ENCODE measurements at regions not wholly inside any gene's neighbourhood (a gene's known extent, or its start where the extent isn't known, plus 50 kb on each side); places are given as distances from the start of the nearest gene placed in this dataset.

GRCh38 chr12:77314378-77315052 is 249.1 kb upstream of the E2F7 start:
- no peaks in the 10 kb centered on the region for H3K9me3 ChIP-seq (ENCODE audit: control insufficient read depth, insufficient read depth, low read length)
- TF ChIP-seq BHLHE40 (IDR thresholded peaks at IDR 0.05; ENCODE audit: low read depth, low read length) = no peak
- no peak for TF ChIP-seq MAZ (IDR thresholded peaks at IDR 0.05; ENCODE audit: borderline replicate concordance, low read depth, low read length)
- no peak for TF ChIP-seq MAFK (IDR thresholded peaks at IDR 0.05; ENCODE audit: low read depth, low read length)
- no peaks in the 10 kb centered on the region for H3K27me3 ChIP-seq (ENCODE audit: control insufficient read depth, insufficient read depth, low read length)
- no TSS peak for BruUV-seq (replicated peaks)
- 0 out of 2 replicates have a peak, but pooled peaks cover 2% of the 10 kb centered on the region for H3K9me1 ChIP-seq (ENCODE audit: insufficient read depth, low read length)
- in situ Hi-C loops (cut with MboI; ENCODE audit: low sequenced_read_pairs) (no loop called here), dilution Hi-C loops (cut with HindIII; ENCODE audit: low sequenced_read_pairs, unreplicated experiment) (no loop called here), intact Hi-C loops (cut with micrococcal nuclease) (no loop called here)
- POLR2A ChIA-PET (ENCODE audit: unreplicated experiment) = no interaction called here
- WGBS, 2 experiments (ENCODE audit: extremely low coverage in 2 of 2, insufficient read length in 1 of 2) = no CpG with 5 or more reads among the region's 2 CpGs
- H3K4me1 ChIP-seq (ENCODE audit: control insufficient read depth, insufficient read depth, low read length) = no peaks in the 10 kb centered on the region
- H4K91ac ChIP-seq (ENCODE audit: insufficient read depth, low read depth, low read length) = no peak overlapping the region
- no peaks in the 10 kb centered on the region for H3K79me1 ChIP-seq (ENCODE audit: low read depth in 1 of 2, low read length in 2 of 2)
- H4K8ac ChIP-seq (ENCODE audit: low read depth in 2 of 2, low read length in 2 of 2) = no peak overlapping the region
- no peak overlapping the region for H3K4me3 ChIP-seq (ENCODE audit: insufficient read depth, low read depth, low read length)
- no peak overlapping the region for H3K4ac ChIP-seq (ENCODE audit: low read depth, low read length)
- no peak overlapping the region for H2BK15ac ChIP-seq (ENCODE audit: low read depth, low read length)
- no peak overlapping the region for H3K27ac ChIP-seq (ENCODE audit: insufficient read depth, low read length)
- DNase-seq = no peak
- H3K36me3 ChIP-seq (ENCODE audit: control insufficient read depth, insufficient read depth, low read length) = no peaks in the 10 kb centered on the region
- H4K20me1 ChIP-seq (ENCODE audit: insufficient read depth, low read length) = no peaks in the 10 kb centered on the region
- no peak overlapping the region for H2AK5ac ChIP-seq (ENCODE audit: low read depth, low read length)
- H3K4me2 ChIP-seq (ENCODE audit: low read depth, low read length) = no peak overlapping the region
- H2AK9ac ChIP-seq (replicated peaks; ENCODE audit: low read depth, low read length, poor library complexity) = no peak overlapping the region
- no peak overlapping the region for H4K5ac ChIP-seq (ENCODE audit: low read depth, low read length)
- CTCF ChIA-PET = interaction anchor here (1.2 kb wide), 2 partner anchors 10 kb away, joined by 5 to 6 read pairs; no protein-coding TSS in a partner anchor
- H3K23ac ChIP-seq (ENCODE audit: low read depth, low read length) = no peak overlapping the region
- H3K18ac ChIP-seq (ENCODE audit: low read depth, low read length) = no peak overlapping the region
- no peak overlapping the region for H2AFZ ChIP-seq (replicated peaks; ENCODE audit: low read length, poor library complexity)
- no peak overlapping the region for H2BK120ac ChIP-seq (ENCODE audit: low read depth, low read length)
- ATAC-seq (ENCODE audit: low read depth) = no peak
- H2BK5ac ChIP-seq (ENCODE audit: low read depth, low read length, poor library complexity, severe bottlenecking) = no peak overlapping the region
- H3K14ac ChIP-seq (replicated peaks; ENCODE audit: low read depth, low read length) = no peak overlapping the region
- no peak overlapping the region for H3K9ac ChIP-seq (ENCODE audit: low read depth, low read length)
- no peak overlapping the region for H2BK20ac ChIP-seq (ENCODE audit: low read depth, low read length)
- no peak overlapping the region for H3K56ac ChIP-seq (ENCODE audit: extremely low read depth, insufficient read depth, low read length)

Measured in IMR-90 (cell line).